Fibroblast of peridontal ligament (primary cell): ENCODE measurements at regions not wholly inside any gene's neighbourhood (a gene's known extent, or its start where the extent isn't known, plus 50 kb on each side); places are given as distances from the start of the nearest gene placed in this dataset.

Experiments used
- DNase-seq: peaks from one replicate; pipeline ENCODE4 v3.0.0-alpha.2; 2010; ENCODE audit errors: extremely low read depth

DNA sequence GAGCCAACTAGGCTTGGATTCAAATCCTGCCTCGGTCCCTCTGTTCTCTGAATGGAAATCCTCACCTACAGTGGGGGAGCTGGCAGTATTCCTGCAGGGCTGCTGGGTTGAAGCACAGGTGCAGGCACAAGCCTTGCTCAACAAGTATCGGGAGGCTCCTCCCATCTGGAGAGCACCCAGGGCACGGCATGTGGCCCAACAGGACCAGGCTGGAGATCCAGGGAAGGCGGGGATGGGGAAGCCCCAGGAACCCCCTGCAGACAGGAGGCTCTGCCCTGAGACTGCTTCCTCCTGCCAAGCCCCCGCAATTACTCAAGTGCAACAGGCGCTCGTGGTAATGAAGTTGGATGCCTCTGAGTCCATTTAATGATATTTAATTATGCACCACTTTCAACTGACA, 128.0 kb upstream of the VSTM2B start:
- no peak for DNase-seq

DNA sequence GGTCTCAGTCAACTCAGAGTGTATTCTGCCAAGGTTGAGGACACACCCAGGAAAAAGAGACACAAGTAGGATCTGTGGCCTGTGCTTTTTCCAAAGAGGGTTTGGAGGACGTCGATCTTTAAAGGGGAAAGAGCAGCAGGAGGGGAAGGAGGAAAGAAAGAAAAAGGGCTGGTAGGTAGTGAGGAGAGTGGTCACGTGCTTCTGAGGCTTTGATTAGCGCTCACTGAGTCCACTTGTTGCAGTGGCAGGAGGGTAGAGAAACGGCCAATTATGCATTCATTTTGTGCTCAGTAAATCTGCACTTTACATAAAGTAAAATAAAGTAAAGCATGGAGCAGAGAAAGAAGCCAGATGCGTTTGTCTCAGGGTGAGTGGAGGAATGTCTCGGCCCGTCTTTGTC, 126.0 kb upstream of the VSTM2B start:
- no peak for DNase-seq

DNA sequence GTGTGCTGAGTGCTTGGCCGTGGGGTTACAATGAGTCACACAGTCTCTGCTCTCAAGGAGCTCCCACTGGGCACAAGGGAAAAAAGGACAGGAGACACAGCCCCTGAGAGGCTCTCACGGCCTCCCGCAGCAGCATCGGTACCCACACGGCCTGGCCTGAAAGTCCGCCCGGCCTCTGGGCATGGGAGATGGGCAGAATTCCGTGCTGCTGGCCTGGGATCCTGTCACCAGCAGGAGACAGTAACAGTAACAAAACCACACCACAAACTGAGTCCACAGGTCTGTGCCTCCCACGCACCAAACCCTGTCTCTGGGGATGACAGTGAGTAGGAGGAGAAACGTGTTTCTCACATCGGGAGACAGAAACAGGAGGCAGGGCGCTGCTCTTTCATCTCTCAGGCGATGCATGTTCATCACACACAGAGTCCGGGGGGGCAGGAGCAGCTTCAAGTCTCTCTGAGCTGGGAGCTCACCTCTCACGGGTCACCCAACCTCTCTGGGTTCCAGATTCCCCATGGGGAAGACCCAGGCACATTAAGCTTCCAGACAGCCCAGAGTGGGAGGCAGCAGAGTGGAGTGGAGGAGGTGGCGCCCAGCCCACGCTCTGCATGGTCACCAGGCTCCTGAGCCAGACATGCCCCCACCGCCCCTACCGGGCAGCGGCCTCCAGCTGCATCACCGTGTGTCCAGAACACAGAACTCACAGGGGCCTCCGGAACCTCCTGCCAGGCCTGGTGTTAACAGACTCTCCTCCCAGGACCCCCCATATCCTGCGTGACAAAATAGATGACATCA, 124.7 kb upstream of the VSTM2B start:
- DNase-seq: no peak

DNA sequence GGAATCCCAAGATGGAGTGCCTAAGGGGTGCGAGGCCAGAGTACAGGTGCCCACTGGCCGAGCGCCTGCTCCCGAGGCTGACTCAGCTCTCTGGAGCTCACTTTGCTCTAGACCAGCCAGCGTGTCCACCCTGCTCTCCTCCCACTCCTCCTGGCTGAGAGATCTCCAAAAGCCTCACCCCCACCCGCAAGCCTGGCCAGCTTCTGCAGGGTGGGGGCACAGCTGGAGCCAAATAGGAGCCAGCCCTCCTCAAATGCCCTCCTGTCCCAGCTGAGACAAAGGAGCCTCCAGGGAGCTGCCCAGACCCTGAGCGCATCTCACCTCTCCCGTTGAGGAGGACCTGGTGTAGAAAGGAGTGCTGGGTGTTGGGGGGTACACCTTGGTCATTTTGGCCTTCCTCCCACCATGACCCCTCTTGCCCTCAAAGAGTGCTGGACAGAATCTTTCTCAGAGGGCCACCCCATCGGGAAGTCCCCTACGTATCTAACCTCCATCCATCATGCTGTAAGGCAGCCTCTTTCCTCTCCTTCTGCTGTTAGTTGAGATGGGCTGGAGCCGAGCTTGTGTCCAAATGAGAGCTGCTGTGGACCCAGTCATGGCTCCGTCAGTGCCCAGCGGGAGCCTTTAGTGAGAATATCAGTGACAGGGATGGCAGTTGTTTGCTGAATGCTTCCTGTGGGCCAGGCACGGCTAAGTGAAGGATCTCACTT, 123.9 kb upstream of the VSTM2B start:
- no peak for DNase-seq

GRCh38 chr19:29402563-29402962, 123.2 kb upstream of the VSTM2B start:
- no peak for DNase-seq

- no peak for DNase-seq
These were observed 121.8 kb upstream of the VSTM2B start for GRCh38 chr19:29404015-29404414.

GRCh38 chr19:29404951-29405727, 120.7 kb upstream of the VSTM2B start:
- DNase-seq: no peak

- DNase-seq: no peak
These were observed 120.1 kb upstream of the VSTM2B start for GRCh38 chr19:29405728-29405995.

- DNase-seq: no peak
These were observed 116.5 kb upstream of the VSTM2B start for GRCh38 chr19:29409076-29409862.

DNA sequence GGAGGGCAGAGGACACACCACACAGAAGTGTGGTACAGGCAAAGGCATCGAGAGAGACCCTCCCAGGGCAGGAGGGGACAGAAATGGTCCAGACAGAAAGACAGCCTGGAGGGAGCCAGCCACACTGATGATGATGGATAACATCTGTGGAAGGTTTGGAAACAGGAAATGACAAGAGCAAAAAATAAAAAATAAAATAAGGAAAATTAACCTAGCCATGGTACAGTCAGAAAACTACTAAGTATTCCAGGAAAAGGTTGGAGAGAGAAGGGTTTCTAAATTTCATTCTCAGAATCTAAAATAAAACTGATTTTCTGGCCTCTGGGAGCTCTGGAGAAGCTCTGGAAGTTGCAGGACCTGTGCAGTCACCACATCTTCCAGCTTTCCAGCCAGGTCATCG, 115.2 kb upstream of the VSTM2B start:
- no peak for DNase-seq

DNA sequence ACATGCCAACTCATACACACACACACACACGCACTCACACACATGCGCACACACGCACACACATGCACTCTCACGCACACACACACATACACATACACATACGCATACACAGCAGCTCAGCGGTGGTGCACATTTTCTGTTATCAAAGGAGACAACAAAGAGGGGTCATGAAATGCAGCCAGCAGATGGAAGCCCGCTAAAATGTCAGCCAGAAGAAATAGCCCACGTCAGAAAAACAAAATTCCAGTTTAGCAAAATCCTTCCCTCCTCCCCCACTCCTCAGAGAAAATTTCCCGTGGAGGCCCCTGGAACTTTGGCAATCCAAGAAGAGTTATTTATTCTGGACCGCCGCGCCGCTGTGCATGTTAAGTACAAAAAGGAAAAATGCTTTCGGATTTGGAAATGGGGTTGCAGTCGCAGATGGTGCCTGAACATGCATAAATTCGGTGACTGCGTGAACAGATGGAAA, 114.6 kb upstream of the VSTM2B start:
- no peak for DNase-seq

GRCh38 chr19:29413435-29413834, 112.4 kb upstream of the VSTM2B start:
- no peak for DNase-seq

GRCh38 chr19:29415507-29415906, 110.3 kb upstream of the VSTM2B start:
- DNase-seq: no peak

- no peak for DNase-seq
These were observed 108.7 kb upstream of the VSTM2B start for GRCh38 chr19:29417048-29417447.

- no peak for DNase-seq
These were observed 107.6 kb upstream of the VSTM2B start for GRCh38 chr19:29418201-29418600.

- no peak for DNase-seq
These were observed 105.7 kb upstream of the VSTM2B start for GRCh38 chr19:29420065-29420464.

DNA sequence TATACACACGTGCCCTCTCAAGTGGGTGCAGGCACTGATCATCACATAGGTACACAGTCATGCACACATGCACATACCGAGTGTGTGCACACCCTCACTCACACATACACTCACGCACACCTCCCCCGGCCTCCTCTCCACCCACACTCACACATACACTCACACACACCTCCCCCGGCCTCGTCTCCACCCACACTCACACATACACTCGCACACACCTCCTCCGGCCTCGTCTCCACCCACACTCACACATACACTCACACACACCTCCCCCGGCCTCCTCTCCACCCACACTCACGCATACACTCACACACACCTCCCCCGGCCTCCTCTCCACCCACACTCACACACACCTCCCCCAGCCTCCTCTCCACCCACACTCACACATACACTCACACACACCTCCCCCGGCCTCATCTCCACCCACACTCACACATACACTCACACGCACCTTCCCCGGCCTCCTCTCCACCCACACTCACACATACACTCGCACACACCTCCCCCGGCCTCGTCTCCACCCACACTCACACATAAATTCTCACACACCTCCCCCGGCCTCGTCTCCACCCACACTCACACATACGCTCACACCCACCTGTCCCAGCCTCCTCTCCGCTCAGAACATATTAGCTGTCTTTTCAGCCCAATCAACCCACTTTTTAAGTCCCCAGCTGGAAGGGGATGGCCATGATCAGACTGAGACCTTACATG, 105.2 kb upstream of the VSTM2B start:
- DNase-seq: no peak

DNA sequence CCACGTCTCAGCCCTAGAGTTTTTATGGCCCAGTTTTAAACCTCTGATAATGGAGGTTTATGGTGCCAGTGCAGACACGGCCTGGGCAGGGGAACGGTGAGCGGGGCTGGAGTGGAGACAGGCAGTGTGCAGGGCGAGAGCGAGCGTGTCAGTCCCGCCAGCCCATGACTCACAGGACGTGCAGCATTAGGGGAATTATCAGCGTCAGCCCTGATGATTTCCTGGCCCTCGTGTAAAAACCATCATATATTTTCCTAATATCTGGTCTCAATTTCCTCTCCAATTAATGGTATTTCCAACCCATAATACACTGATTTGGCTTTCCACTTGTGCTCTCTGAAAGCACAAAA, 104.6 kb upstream of the VSTM2B start:
- DNase-seq: no peak

DNA sequence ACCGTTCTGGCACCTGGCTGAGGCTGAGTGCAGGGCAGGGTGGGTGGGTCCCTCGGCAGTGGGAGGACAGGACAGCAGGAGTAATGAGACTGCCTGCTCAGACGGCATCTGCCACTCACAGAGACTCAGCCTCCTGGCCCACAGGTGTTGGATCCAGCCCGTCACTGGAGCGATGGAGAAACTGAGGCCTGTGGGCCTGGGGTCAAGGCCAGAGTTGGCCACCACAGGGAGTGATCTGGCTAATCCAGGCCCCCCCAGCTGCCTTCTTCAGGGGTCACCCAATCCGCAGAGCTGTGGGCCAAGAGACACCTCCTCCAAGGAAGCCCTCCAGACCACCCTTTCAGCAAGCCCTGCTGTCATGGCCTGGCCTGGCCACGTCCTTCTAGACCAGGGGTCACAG, 103.7 kb upstream of the VSTM2B start:
- no peak for DNase-seq

GRCh38 chr19:29422486-29423085, 103.2 kb upstream of the VSTM2B start:
- no peak for DNase-seq

DNA sequence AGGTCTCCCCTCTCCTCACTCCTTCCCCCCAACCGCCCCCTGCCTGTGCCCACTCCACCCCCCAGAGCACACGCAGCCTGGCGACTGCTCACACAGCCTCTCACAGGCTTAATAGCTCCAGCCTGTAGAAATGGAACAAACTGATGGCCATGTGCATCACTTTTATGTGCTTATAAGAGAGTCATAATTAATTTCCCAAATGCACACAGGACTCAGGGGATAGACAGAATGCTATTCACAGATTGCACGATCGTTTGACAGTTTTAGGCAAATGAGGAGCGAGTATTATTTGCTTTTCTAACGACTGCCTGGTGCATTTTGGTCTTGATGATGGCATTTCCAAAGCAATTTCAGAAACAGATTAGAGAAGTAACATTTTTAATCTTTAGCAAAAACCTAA, 97.7 kb upstream of the VSTM2B start:
- no peak for DNase-seq
